ENCODE measurements at regions not wholly inside any gene's neighbourhood (a gene's known extent, or its start where the extent isn't known, plus 50 kb on each side); places are given as distances from the start of the nearest gene placed in this dataset.
"Not testable (repeated sequence)": the region's sequence is repeated elsewhere in the genome, so short reads cannot be mapped to it uniquely, and the experiment has no call there.

DNA sequence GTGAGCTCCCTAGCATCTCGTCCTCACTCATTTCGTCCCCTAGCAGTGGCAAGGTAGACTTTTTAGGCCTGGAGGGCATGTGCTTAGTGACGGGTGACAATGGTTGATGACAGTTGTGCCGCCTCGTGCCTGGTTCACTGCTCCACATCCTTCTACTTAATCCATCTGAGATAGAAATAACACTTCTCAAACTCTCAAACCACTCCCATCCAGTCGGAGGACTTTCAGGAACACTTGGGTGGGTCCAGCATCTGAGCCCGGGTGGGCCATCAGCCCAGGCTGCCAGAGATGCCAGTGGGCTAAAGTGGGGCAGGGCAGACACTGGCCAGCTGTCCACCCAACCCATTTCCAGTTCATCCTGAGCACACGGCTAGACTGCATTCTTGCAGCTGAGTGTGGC, 79.7 kb upstream of the SMAD3 start:
- TF ChIP-seq CTCF (IDR thresholded peaks at IDR 0.05; ENCODE audit: low read depth, low read length), result no peak
- no peak for DNase-seq (ENCODE audit: extremely low read depth, low read depth)

GRCh38 chr15:66986951-66987350, 78.5 kb upstream of the SMAD3 start:
- TF ChIP-seq CTCF (IDR thresholded peaks at IDR 0.05; ENCODE audit: low read depth, low read length), result no peak
- no peak for DNase-seq (ENCODE audit: extremely low read depth, low read depth)

DNA sequence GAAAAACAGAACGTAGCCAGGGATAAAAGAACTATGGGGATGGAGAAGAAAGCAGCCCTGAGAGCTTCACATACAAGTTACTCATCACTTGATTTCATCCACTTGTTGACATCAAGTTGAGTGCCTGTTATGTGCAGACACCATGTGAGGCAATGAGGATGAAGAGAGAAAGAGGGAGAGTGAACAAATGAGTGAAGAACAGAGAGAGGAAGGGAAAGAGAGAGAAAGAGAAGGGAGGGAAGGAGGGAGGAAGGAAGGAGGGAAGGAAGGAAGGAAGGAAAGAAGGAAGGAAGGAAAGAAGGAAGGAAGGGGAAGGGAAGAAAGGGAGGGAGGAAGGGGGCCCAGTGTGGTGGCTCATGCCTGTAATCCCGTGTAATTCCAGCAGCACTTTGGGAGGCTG, 72.3 kb upstream of the SMAD3 start:
- no peak for TF ChIP-seq CTCF (IDR thresholded peaks at IDR 0.05; ENCODE audit: low read depth, low read length)
- no peak for DNase-seq (ENCODE audit: extremely low read depth, low read depth)

GRCh38 chr15:66993874-66994696, 71.3 kb upstream of the SMAD3 start:
- no peak for TF ChIP-seq CTCF (IDR thresholded peaks at IDR 0.05; ENCODE audit: low read depth, low read length)

GRCh38 chr15:66994927-66995656, 70.3 kb upstream of the SMAD3 start:
- no peak for DNase-seq (ENCODE audit: extremely low read depth, low read depth)

More at GRCh38 chr15:66993874-66994696, 71.3 kb upstream of the SMAD3 start:
- no peak for DNase-seq (ENCODE audit: extremely low read depth, low read depth)

GRCh38 chr15:66996094-66996493, 69.3 kb upstream of the SMAD3 start:
- no peak for TF ChIP-seq CTCF (IDR thresholded peaks at IDR 0.05; ENCODE audit: low read depth, low read length)
- no peak for DNase-seq (ENCODE audit: extremely low read depth, low read depth)

More at GRCh38 chr15:66994927-66995656, 70.3 kb upstream of the SMAD3 start:
- TF ChIP-seq CTCF (IDR thresholded peaks at IDR 0.05; ENCODE audit: low read depth, low read length), result no peak

- DNase-seq (ENCODE audit: extremely low read depth, low read depth), result peak; percentile 51
- no peak for TF ChIP-seq CTCF (IDR thresholded peaks at IDR 0.05; ENCODE audit: low read depth, low read length)
Observed at GRCh38 chr15:66997212-66997611, 68.2 kb upstream of the SMAD3 start.

GRCh38 chr15:66998234-66998633, 67.2 kb upstream of the SMAD3 start:
- not testable (repeated sequence) for DNase-seq (ENCODE audit: extremely low read depth, low read depth)

Data from AG09319 (cell line).